OCI-LY3 (cell line): ENCODE measurements at regions not wholly inside any gene's neighbourhood (a gene's known extent, or its start where the extent isn't known, plus 50 kb on each side); places are given as distances from the start of the nearest gene placed in this dataset.

ENCODE experiments used
- EZH2phosphoT487 ChIP-seq: fragments of 200-600 bp; shearing (Covaris generic); IDR thresholded peaks from 2 replicates; pipeline ENCODE4 v1.6.1; 2018; ENCODE audit warnings: antibody characterized with exemption, mixed run types, low read depth
- TF ChIP-seq, protein P1 (sequence below): fragments of 200-600, 300-600 bp; sonication (generic); IDR thresholded peaks from 2 replicates; pipeline ENCODE4 v1.5.1; 2014; ENCODE audit warnings: antibody characterized with exemption, low read length, low read depth

GRCh38 chr1:212218911-212219310 is 66.3 kb upstream of the PPP2R5A start:
- TF ChIP-seq, protein P1, sequence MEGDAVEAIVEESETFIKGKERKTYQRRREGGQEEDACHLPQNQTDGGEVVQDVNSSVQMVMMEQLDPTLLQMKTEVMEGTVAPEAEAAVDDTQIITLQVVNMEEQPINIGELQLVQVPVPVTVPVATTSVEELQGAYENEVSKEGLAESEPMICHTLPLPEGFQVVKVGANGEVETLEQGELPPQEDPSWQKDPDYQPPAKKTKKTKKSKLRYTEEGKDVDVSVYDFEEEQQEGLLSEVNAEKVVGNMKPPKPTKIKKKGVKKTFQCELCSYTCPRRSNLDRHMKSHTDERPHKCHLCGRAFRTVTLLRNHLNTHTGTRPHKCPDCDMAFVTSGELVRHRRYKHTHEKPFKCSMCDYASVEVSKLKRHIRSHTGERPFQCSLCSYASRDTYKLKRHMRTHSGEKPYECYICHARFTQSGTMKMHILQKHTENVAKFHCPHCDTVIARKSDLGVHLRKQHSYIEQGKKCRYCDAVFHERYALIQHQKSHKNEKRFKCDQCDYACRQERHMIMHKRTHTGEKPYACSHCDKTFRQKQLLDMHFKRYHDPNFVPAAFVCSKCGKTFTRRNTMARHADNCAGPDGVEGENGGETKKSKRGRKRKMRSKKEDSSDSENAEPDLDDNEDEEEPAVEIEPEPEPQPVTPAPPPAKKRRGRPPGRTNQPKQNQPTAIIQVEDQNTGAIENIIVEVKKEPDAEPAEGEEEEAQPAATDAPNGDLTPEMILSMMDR = no peak
- no peak for TF ChIP-seq EZH2phosphoT487
